HepG2 (cell line): ENCODE measurements at regions not wholly inside any gene's neighbourhood (a gene's known extent, or its start where the extent isn't known, plus 50 kb on each side); places are given as distances from the start of the nearest gene placed in this dataset.

Experiments used
- ATAC-seq: fragments of 200-7000 bp; cut with Tn5 transposase; 3 replicates; pipeline ENCODE4 v1.9.1; 2020; ENCODE audit warnings: mild to moderate bottlenecking, moderate library complexity
- BruUV-seq: library from RNA; stranded (reverse); fragments of 400-500 nt; replicated peaks from 2 replicates; lab custom pipeline; 2021; lab: Mats Ljungman, UMichigan
- CTCF ChIA-PET: fragments of 300-600 bp; formaldehyde crosslinking; extraction: SDS; loops from one replicate; lab custom pipeline; 2021; ENCODE audit warnings: low total read pairs, inconsistent platforms, low intra/inter-chr PET ratio; lab: Yijun Ruan, JAX
- POLR2A ChIA-PET: fragments of 350-600 bp; sonication (Branson Sonifier 250); formaldehyde crosslinking; loops from one replicate; lab custom pipeline; 2020; ENCODE audit warnings: antibody characterized with exemption, inconsistent platforms; lab: Yijun Ruan, JAX
- DNase-seq: peaks from one replicate; pipeline ENCODE4 v3.0.0-alpha.2; 2015; ENCODE audit warnings: low spot score
- FAIRE-seq: peaks from 3 replicates; lab custom pipeline; 2011; peaks lifted over from hg19 to GRCh38; lab: Jason Lieb, UNC
- H2AFZ ChIP-seq: one replicate; pipeline ENCODE4 v1.6.1; 2011; ENCODE audit warnings: low read length, inconsistent platforms
- H3K27ac ChIP-seq: fragments of 300-600 bp; 3 replicates; pipeline ENCODE4 v1.8.0; 2011; ENCODE audit warnings: mixed run types, mild to moderate bottlenecking, mixed read lengths, low read length, inconsistent platforms; ENCODE audit not compliant: insufficient read depth; ENCODE audit errors: extremely low read length
- H3K27me3 ChIP-seq, 2 experiments: fragments of 200-600 bp in 1 of 2; 2 replicates in 1 of 2; 3 replicates in 1 of 2; pipeline versions ENCODE4 v1.6.0 to v1.8.0; 2011; ENCODE audit warnings: low read length in 2 of 2, mild to moderate bottlenecking in 2 of 2, moderate library complexity in 2 of 2, inconsistent platforms in 1 of 2; ENCODE audit not compliant: insufficient read depth in 2 of 2, control insufficient read depth in 1 of 2
- H3K36me3 ChIP-seq, 2 experiments: fragments of 200-600 bp in 1 of 2; replicated peaks in 1 of 2; 2 replicates in 1 of 2; 3 replicates in 1 of 2; pipeline versions ENCODE4 v1.5.1 to v1.8.0; 2011; ENCODE audit warnings: low read length in 2 of 2, inconsistent platforms in 1 of 2; ENCODE audit not compliant: insufficient read depth in 2 of 2, control insufficient read depth in 1 of 2
- H3K4me1 ChIP-seq: 2 replicates; pipeline ENCODE4 v1.5.1; 2012; ENCODE audit warnings: low read length, inconsistent platforms; ENCODE audit not compliant: insufficient read depth
- H3K4me2 ChIP-seq: 2 replicates; pipeline ENCODE4 v1.6.0; 2011; ENCODE audit warnings: low read depth, low read length, inconsistent platforms
- H3K4me3 ChIP-seq, 3 experiments: fragments of 200-600 bp in 1 of 3; sonication (generic), shearing (Covaris generic) in 1 of 3; replicated peaks in 1 of 3; 2 replicates each; pipeline ENCODE4 v1.5.1; 2011 to 2016; ENCODE audit warnings: low read length in 3 of 3, inconsistent platforms in 2 of 3, low read depth in 2 of 3, mild to moderate bottlenecking in 2 of 3, control low read depth in 1 of 3, mixed read lengths in 1 of 3; ENCODE audit not compliant: insufficient read depth in 1 of 3
- H3K79me2 ChIP-seq: one replicate; pipeline ENCODE4 v1.6.1; 2011; ENCODE audit warnings: low read length, inconsistent platforms; ENCODE audit not compliant: insufficient read depth
- H3K9ac ChIP-seq: 2 replicates; pipeline ENCODE4 v1.6.0; 2011; ENCODE audit warnings: mild to moderate bottlenecking, low read depth, low read length, inconsistent platforms; ENCODE audit not compliant: insufficient read depth
- H3K9me3 ChIP-seq: 2 replicates; pipeline ENCODE4 v1.5.1; 2012; ENCODE audit warnings: mild to moderate bottlenecking, low read length
- H4K20me1 ChIP-seq: 2 replicates; pipeline ENCODE4 v1.6.0; 2011; ENCODE audit warnings: inconsistent platforms, mild to moderate bottlenecking, low read length, moderate library complexity; ENCODE audit not compliant: insufficient read depth
- CBX1 ChIP-seq: IDR thresholded peaks from one replicate; pipeline ENCODE4 v1.6.1; 2016; ENCODE audit warnings: antibody characterized with exemption, low read depth
- CBX2 ChIP-seq, 2 experiments: fragments of 200-600 bp in 1 of 2; sonication (generic); formaldehyde crosslinking in 1 of 2; IDR thresholded peaks; 2 replicates each; pipeline versions ENCODE4 v1.7.0 to v1.8.1; 2018 to 2022; ENCODE audit warnings: low read depth in 2 of 2, low read length in 1 of 2, mild to moderate bottlenecking in 1 of 2, missing genetic modification reagents in 1 of 2
- HDAC2 ChIP-seq: sonication (generic); formaldehyde crosslinking; IDR thresholded peaks from 2 replicates; pipeline ENCODE4 v1.4.0; 2020; ENCODE audit warnings: missing genetic modification reagents
- HNRNPL ChIP-seq: fragments of 200-400 bp; formaldehyde crosslinking; IDR thresholded peaks from 2 replicates; pipeline ENCODE4 v1.6.1; 2017; ENCODE audit warnings: mild to moderate bottlenecking, low read depth, low read length
- MIER2 ChIP-seq: IDR thresholded peaks from 2 replicates; pipeline ENCODE4 v1.6.1; 2016; ENCODE audit warnings: missing biosample characterization, missing genetic modification reagents
- NCOA5 ChIP-seq: sonication (generic); formaldehyde crosslinking; IDR thresholded peaks from 2 replicates; pipeline ENCODE4 v1.4.0; 2020; ENCODE audit warnings: missing genetic modification reagents
- PITX1 ChIP-seq: sonication (generic); formaldehyde crosslinking; IDR thresholded peaks from 2 replicates; pipeline ENCODE4 v1.5.1; 2020; ENCODE audit warnings: mild to moderate bottlenecking, missing genetic modification reagents
- SAFB2 ChIP-seq: sonication (generic); formaldehyde crosslinking; IDR thresholded peaks from 2 replicates; pipeline ENCODE4 v1.5.1; 2020; ENCODE audit warnings: missing genetic modification reagents, low read depth, mild to moderate bottlenecking, borderline replicate concordance
- SRY ChIP-seq: sonication (generic); formaldehyde crosslinking; IDR thresholded peaks from 2 replicates; pipeline ENCODE4 v1.8.0; 2022; ENCODE audit warnings: mild to moderate bottlenecking, missing genetic modification reagents
- ZFAT ChIP-seq: sonication (generic); formaldehyde crosslinking; conservative IDR thresholded peaks from 2 replicates; pipeline ENCODE4 v1.8.1; 2023; ENCODE audit warnings: missing genetic modification reagents, inconsistent platforms
- ZFP36L2 ChIP-seq: sonication (generic); formaldehyde crosslinking; IDR thresholded peaks from 2 replicates; pipeline ENCODE4 v1.4.0; 2020; ENCODE audit warnings: missing genetic modification reagents
- ZNF431 ChIP-seq: sonication (generic); formaldehyde crosslinking; IDR thresholded peaks from 2 replicates; pipeline ENCODE4 v1.9.0; 2022; ENCODE audit warnings: missing genetic modification reagents, low read depth, mild to moderate bottlenecking, borderline replicate concordance
- ZNF713 ChIP-seq: sonication (generic); formaldehyde crosslinking; IDR thresholded peaks from 2 replicates; pipeline ENCODE4 v1.4.0; 2020; ENCODE audit warnings: mild to moderate bottlenecking, missing genetic modification reagents
- ZNF773 ChIP-seq: sonication (generic); formaldehyde crosslinking; IDR thresholded peaks from 2 replicates; pipeline ENCODE4 v1.4.0; 2020; ENCODE audit warnings: missing genetic modification reagents, borderline replicate concordance
- ZNF841 ChIP-seq: sonication (generic); formaldehyde crosslinking; IDR thresholded peaks from 2 replicates; pipeline ENCODE4 v1.8.1; 2023; ENCODE audit warnings: missing genetic modification reagents, borderline replicate concordance
- WGBS: methylation state at CpG from one replicate; pipeline ENCODE4 v1.1.6; 2017; ENCODE audit warnings: low lambda C conversion rate; 5-methylcytosine and 5-hydroxymethylcytosine counted together
- in situ Hi-C: cut with HindIII; loops from 2 replicates; pipeline ENCODE4 v1.10.0; 2017; ENCODE audit warnings: low pct_unique_long_range_greater_than_20kb; ENCODE audit not compliant: extremely low pct_ligation_motif_present
- intact Hi-C: fragments of 100-400 bp; cut with micrococcal nuclease; formaldehyde crosslinking; loops from one replicate; pipeline ENCODE4 v1.10.0; 2022; ENCODE audit not compliant: unreplicated experiment

DNA sequence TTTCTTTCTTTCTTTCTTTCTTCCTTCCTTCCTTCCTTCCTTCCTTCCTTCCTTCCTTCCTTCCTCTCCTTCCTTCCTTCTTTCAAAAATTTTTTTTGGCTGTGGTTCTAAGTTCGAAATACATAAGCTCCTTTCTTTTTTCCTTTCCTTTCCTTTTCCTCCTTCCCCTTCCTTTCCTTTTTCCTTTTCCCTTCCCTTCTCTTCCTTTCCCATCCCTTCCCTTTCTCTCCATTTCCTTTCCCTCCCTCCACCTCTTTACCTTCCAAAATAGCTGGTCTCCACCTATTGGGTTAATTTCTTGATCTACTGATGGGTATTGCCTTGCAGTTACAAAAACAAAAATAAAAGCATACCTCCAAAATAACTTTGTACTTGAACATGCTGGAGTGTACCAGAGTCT, 73.4 kb upstream of the GPRIN3 start (continued):
- TF ChIP-seq ZNF431 (no peak), NCOA5 (CRISPR knock-in tag) (no peak), SRY (no peak)

- no peaks in the 10 kb centered on the region for H3K9me3 ChIP-seq
- ChIA-PET POLR2A (no interaction called here), CTCF (no interaction called here)
- intact Hi-C loops (no loop called here), in situ Hi-C loops (no loop called here)
- ATAC-seq (no peak), DNase-seq (no peak), FAIRE-seq (no peak)
- H3K27ac ChIP-seq: no peak overlapping the region
- no peaks in the 10 kb centered on the region for H3K79me2 ChIP-seq
- no peaks in the 10 kb centered on the region for H3K27me3 ChIP-seq
- no peaks in the 10 kb centered on the region for H3K4me1 ChIP-seq
- H3K36me3 ChIP-seq: no peaks in the 10 kb centered on the region
- H3K9ac ChIP-seq: no peak overlapping the region
- no peaks in the 10 kb centered on the region for H4K20me1 ChIP-seq
- TF ChIP-seq MIER2 (CRISPR knock-in tag) (no peak), HNRNPL (no peak), HDAC2 (no peak), ZFAT (CRISPR knock-in tag) (no peak), ZNF841 (CRISPR knock-in tag) (no peak), ZNF773 (CRISPR knock-in tag) (no peak), ZFP36L2 (CRISPR knock-in tag) (no peak), CBX2 (IDR thresholded peaks at IDR 0.05; ENCODE audit: low read depth, low read length) (no peak), CBX2 (CRISPR knock-in tag; IDR thresholded peaks at IDR 0.05; ENCODE audit: low read depth) (no peak), SAFB2 (CRISPR knock-in tag) (no peak), ZNF713 (no peak), PITX1 (no peak), CBX1 (no peak)
- no peak overlapping the region for H3K4me2 ChIP-seq
- WGBS: 0% methylated on average over 1 of the region's 1 CpG
- BruUV-seq: no TSS peak
- no peak overlapping the region for H3K4me3 ChIP-seq
- H2AFZ ChIP-seq: no peak overlapping the region
Measured at GRCh38 chr4:89379511-89380044, 72.0 kb upstream of the GPRIN3 start.
